22Rv1 (cell line): ENCODE measurements at regions not wholly inside any gene's neighbourhood (a gene's known extent, or its start where the extent isn't known, plus 50 kb on each side); places are given as distances from the start of the nearest gene placed in this dataset.

Source experiments
- CTCF ChIP-seq: fragments of 450-650 bp; IDR thresholded peaks from 2 replicates; pipeline ENCODE4 v1.5.1; 2017; ENCODE audit warnings: mild to moderate bottlenecking
- ZFX ChIP-seq: fragments of 450-650 bp; IDR thresholded peaks from 2 replicates; pipeline ENCODE4 v1.6.1; 2017; ENCODE audit warnings: antibody characterized with exemption, borderline replicate concordance

DNA sequence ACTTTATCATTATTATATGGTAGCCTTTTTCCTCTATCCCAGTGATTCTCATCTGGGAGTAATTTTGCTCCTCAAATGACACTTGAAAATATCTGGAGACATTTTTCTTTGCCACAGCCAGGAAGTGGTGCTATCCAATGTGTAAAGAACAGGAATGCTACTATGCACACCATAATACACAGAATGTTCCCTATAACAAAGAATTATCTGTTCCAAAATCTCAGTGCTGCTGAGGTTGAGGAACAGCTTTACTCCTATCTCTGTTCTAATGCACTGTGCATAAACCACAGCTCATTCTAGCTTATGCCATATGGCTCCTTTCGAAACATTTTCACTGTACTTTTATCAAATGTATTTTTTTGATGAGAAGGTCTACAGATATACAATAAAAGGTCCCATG is 1231.2 kb upstream of the CELF4 start:
- TF ChIP-seq CTCF: no peak
- no peak for TF ChIP-seq ZFX
